H1 (cell line): ENCODE measurements at regions not wholly inside any gene's neighbourhood (a gene's known extent, or its start where the extent isn't known, plus 50 kb on each side); places are given as distances from the start of the nearest gene placed in this dataset.
A peak's percentile ranks its signal among the peaks of the same experiment; 100 is the strongest.

Experiments
- CTCF ChIA-PET: fragments of 300-600 bp; sonication (Branson Sonifier 250); formaldehyde crosslinking; loops from one replicate; lab custom pipeline; 2021; ENCODE audit not compliant: partially characterized antibody; lab: Charles Lee
- POLR2A ChIA-PET: fragments of 300-600 bp; sonication (Branson Sonifier 250); formaldehyde crosslinking; loops from one replicate; lab custom pipeline; 2021; ENCODE audit warnings: inconsistent platforms; ENCODE audit not compliant: partially characterized antibody; lab: Charles Lee
- DNase-seq, 2 experiments: peaks; one replicate each; pipeline versions ENCODE4 v3.0.0 to v3.0.0-alpha.2; 2010 to 2022; ENCODE audit warnings: low spot score in 2 of 2, low read depth in 1 of 2, mixed read lengths in 1 of 2
- FAIRE-seq: peaks from 2 replicates; lab custom pipeline; 2011; peaks lifted over from hg19 to GRCh38; lab: Jason Lieb, UNC
- H2AFZ ChIP-seq: 2 replicates; pipeline ENCODE4 v1.8.1; 2012; ENCODE audit warnings: low read length, inconsistent platforms
- H2AK5ac ChIP-seq: 2 replicates; pipeline ENCODE4 v1.6.1; 2013; ENCODE audit warnings: low read depth, low read length
- H2BK120ac ChIP-seq: replicated peaks from 2 replicates; pipeline ENCODE3; 2013; ENCODE audit warnings: low read depth, low read length, inconsistent platforms
- H2BK12ac ChIP-seq: 2 replicates; pipeline ENCODE4 v1.6.1; 2013; ENCODE audit warnings: low read depth, low read length
- H2BK15ac ChIP-seq: 2 replicates; pipeline ENCODE4 v1.6.1; 2013; ENCODE audit warnings: low read length
- H2BK20ac ChIP-seq: 2 replicates; pipeline ENCODE4 v1.6.1; 2013; ENCODE audit warnings: low read length
- H2BK5ac ChIP-seq: 2 replicates; pipeline ENCODE4 v1.6.1; 2013; ENCODE audit warnings: low read depth, low read length
- H3K14ac ChIP-seq: 2 replicates; pipeline ENCODE4 v1.6.1; 2013; ENCODE audit warnings: inconsistent platforms; ENCODE audit not compliant: insufficient read length
- H3K18ac ChIP-seq: 2 replicates; pipeline ENCODE4 v1.6.1; 2013; ENCODE audit warnings: low read length; ENCODE audit errors: extremely low read depth
- H3K23ac ChIP-seq: 2 replicates; pipeline ENCODE4 v1.6.1; 2013; ENCODE audit warnings: inconsistent platforms; ENCODE audit not compliant: insufficient read length
- H3K23me2 ChIP-seq: 2 replicates; pipeline ENCODE4 v1.6.1; 2013; ENCODE audit warnings: low read depth, low read length
- H3K27ac ChIP-seq: 2 replicates; pipeline ENCODE4 v1.6.1; 2011; ENCODE audit warnings: low read depth, low read length, inconsistent platforms
- H3K27me3 ChIP-seq, 4 experiments: replicated peaks in 1 of 4; 1 replicate in 1 of 4; 2 replicates in 3 of 4; pipeline versions ENCODE4 v1.6.1 to v1.8.1; 2011 to 2013; ENCODE audit warnings: low read length in 3 of 4, mild to moderate bottlenecking in 3 of 4, inconsistent platforms in 2 of 4, mixed read lengths in 2 of 4, moderate library complexity in 1 of 4; ENCODE audit not compliant: control insufficient read depth in 3 of 4, insufficient read depth in 3 of 4; ENCODE audit errors: extremely low read depth in 1 of 4
- H3K36me3 ChIP-seq, 4 experiments: 2 replicates each; pipeline versions ENCODE4 v1.6.1 to v1.8.1; 2011 to 2013; ENCODE audit warnings: mild to moderate bottlenecking in 4 of 4, low read length in 3 of 4, moderate library complexity in 2 of 4, control low read depth in 1 of 4, inconsistent platforms in 1 of 4; ENCODE audit not compliant: insufficient read depth in 4 of 4, control insufficient read depth in 2 of 4
- H3K4ac ChIP-seq: replicated peaks from 2 replicates; pipeline ENCODE3; 2013; ENCODE audit warnings: low read length, low read depth, mixed read lengths, inconsistent platforms; ENCODE audit not compliant: insufficient read length
- H3K4me1 ChIP-seq, 4 experiments: replicated peaks in 1 of 4; 1 replicate in 1 of 4; 2 replicates in 3 of 4; pipeline versions ENCODE4 v1.6.1 to v1.8.1; 2011 to 2013; ENCODE audit warnings: low read length in 3 of 4, inconsistent platforms in 2 of 4, mixed read lengths in 1 of 4; ENCODE audit not compliant: insufficient read depth in 4 of 4, control insufficient read depth in 3 of 4
- H3K4me2 ChIP-seq, 2 experiments: 2 replicates each; pipeline versions ENCODE4 v1.6.1 to v1.8.1; 2011 to 2013; ENCODE audit warnings: low read depth in 2 of 2, low read length in 2 of 2, control low read depth in 1 of 2, inconsistent platforms in 1 of 2, mild to moderate bottlenecking in 1 of 2; ENCODE audit not compliant: insufficient read depth in 1 of 2
- H3K4me3 ChIP-seq, 4 experiments: fragments of 200-600, 300-600 bp in 1 of 4; sonication (generic), shearing (Covaris generic), sonication (Bioruptor Twin) in 1 of 4; 2 replicates each; pipeline versions ENCODE4 v1.5.1 to v1.8.1; 2011 to 2016; ENCODE audit warnings: low read length in 4 of 4, low read depth in 3 of 4, control low read depth in 2 of 4, inconsistent platforms in 2 of 4, mild to moderate bottlenecking in 2 of 4, mixed read lengths in 1 of 4, moderate library complexity in 1 of 4; ENCODE audit not compliant: insufficient read depth in 2 of 4; ENCODE audit errors: extremely low read depth in 1 of 4
- H3K56ac ChIP-seq: replicated peaks from 2 replicates; pipeline ENCODE3; 2013; ENCODE audit warnings: low read depth, mild to moderate bottlenecking, mixed read lengths, low read length, inconsistent platforms; ENCODE audit not compliant: insufficient read length
- H3K79me1 ChIP-seq: 2 replicates; pipeline ENCODE4 v1.6.1; 2013; ENCODE audit warnings: low read depth, low read length, control low read depth
- H3K79me2 ChIP-seq, 2 experiments: 2 replicates each; pipeline versions ENCODE4 v1.6.1 to v1.8.1; 2012 to 2013; ENCODE audit warnings: low read length in 2 of 2, mild to moderate bottlenecking in 2 of 2, inconsistent platforms in 1 of 2; ENCODE audit not compliant: insufficient read depth in 2 of 2, control insufficient read depth in 1 of 2
- H3K9ac ChIP-seq, 4 experiments: replicated peaks in 1 of 4; 1 replicate in 1 of 4; 2 replicates in 3 of 4; pipeline versions ENCODE4 v1.6.1 to v1.8.1; 2011 to 2013; ENCODE audit warnings: low read depth in 3 of 4, low read length in 3 of 4, control low read depth in 2 of 4, mild to moderate bottlenecking in 2 of 4, moderate library complexity in 2 of 4, inconsistent platforms in 1 of 4; ENCODE audit errors: extremely low read depth in 1 of 4
- H3K9me3 ChIP-seq, 2 experiments: 2 replicates each; pipeline versions ENCODE4 v1.6.1 to v1.8.1; 2012 to 2013; ENCODE audit warnings: mild to moderate bottlenecking in 2 of 2, moderate library complexity in 2 of 2, control low read depth in 1 of 2, inconsistent platforms in 1 of 2, low read depth in 1 of 2, low read length in 1 of 2, mixed read lengths in 1 of 2; ENCODE audit not compliant: insufficient read depth in 2 of 2
- H4K20me1 ChIP-seq, 2 experiments: replicated peaks in 1 of 2; 2 replicates each; pipeline versions ENCODE3 to v1.8.1; 2011 to 2013; ENCODE audit warnings: inconsistent platforms in 2 of 2, low read length in 2 of 2, mild to moderate bottlenecking in 1 of 2; ENCODE audit not compliant: insufficient read depth in 2 of 2, control insufficient read depth in 1 of 2
- H4K5ac ChIP-seq: 2 replicates; pipeline ENCODE4 v1.6.1; 2013; ENCODE audit warnings: low read length, low read depth, mixed read lengths, inconsistent platforms; ENCODE audit not compliant: insufficient read length
- H4K8ac ChIP-seq: 2 replicates; pipeline ENCODE4 v1.8.0; 2013; ENCODE audit warnings: mild to moderate bottlenecking, moderate library complexity, low read length, inconsistent platforms; ENCODE audit not compliant: insufficient read depth; ENCODE audit errors: extremely low read depth
- H4K91ac ChIP-seq: replicated peaks from 2 replicates; pipeline ENCODE3; 2013; ENCODE audit warnings: low read length, mixed read lengths, inconsistent platforms; ENCODE audit not compliant: insufficient read length
- CTCF ChIP-seq, 3 experiments: IDR thresholded peaks; 1 replicate in 2 of 3; 2 replicates in 1 of 3; pipeline versions ENCODE4 v1.5.1 to v1.6.1; 2011; ENCODE audit warnings: low read length in 3 of 3, mild to moderate bottlenecking in 3 of 3, inconsistent platforms in 2 of 3, low read depth in 1 of 3, moderate library complexity in 1 of 3; ENCODE audit not compliant: insufficient read depth in 1 of 3; ENCODE audit errors: control extremely low read depth in 1 of 3
- EP300 ChIP-seq, 2 experiments: IDR thresholded peaks; 1 replicate in 1 of 2; 2 replicates in 1 of 2; pipeline ENCODE4 v1.6.1; 2011 to 2012; ENCODE audit warnings: low read depth in 2 of 2, low read length in 2 of 2, mild to moderate bottlenecking in 2 of 2, borderline replicate concordance in 1 of 2, inconsistent platforms in 1 of 2, moderate library complexity in 1 of 2
- FOSL1 ChIP-seq: IDR thresholded peaks from 2 replicates; pipeline ENCODE4 v1.6.1; 2011; ENCODE audit warnings: mild to moderate bottlenecking, low read depth, low read length, moderate library complexity; ENCODE audit not compliant: insufficient read depth
- KDM4A ChIP-seq: IDR thresholded peaks from one replicate; pipeline ENCODE4 v1.7.1; 2012; ENCODE audit warnings: low read depth, mild to moderate bottlenecking, moderate library complexity, low read length, inconsistent platforms; ENCODE audit not compliant: severe bottlenecking
- NANOG ChIP-seq: IDR thresholded peaks from 2 replicates; pipeline ENCODE4 v1.6.1; 2011; ENCODE audit warnings: low read length, low read depth, mild to moderate bottlenecking, inconsistent platforms; ENCODE audit not compliant: insufficient read depth, poor library complexity, severe bottlenecking
- PHF8 ChIP-seq: fragments of 200-600 bp; sonication (generic); conservative IDR thresholded peaks from 2 replicates; pipeline ENCODE4 v1.7.1; 2012; ENCODE audit warnings: low read depth, mild to moderate bottlenecking, inconsistent platforms, low read length, moderate library complexity
- RFX5 ChIP-seq: IDR thresholded peaks from 2 replicates; pipeline ENCODE4 v1.6.1; 2011; ENCODE audit warnings: low read depth, low read length, improper control_type of control experiment, borderline replicate concordance
- RNF2 ChIP-seq: fragments of 200-900, 300-1000 bp; sonication (generic); IDR thresholded peaks from 2 replicates; pipeline ENCODE4 v1.7.1; 2016; ENCODE audit warnings: borderline replicate concordance, low read depth, mild to moderate bottlenecking, antibody characterized with exemption, low read length; ENCODE audit not compliant: poor library complexity, severe bottlenecking; ENCODE audit errors: missing control alignments
- SP4 ChIP-seq: IDR thresholded peaks from 2 replicates; pipeline ENCODE4 v1.6.1; 2012; ENCODE audit warnings: low read length, inconsistent platforms
- TBP ChIP-seq: IDR thresholded peaks from 2 replicates; pipeline ENCODE4 v1.6.1; 2011; ENCODE audit warnings: low read depth, low read length, improper control_type of control experiment
- YY1 ChIP-seq: IDR thresholded peaks from 2 replicates; pipeline ENCODE4 v1.6.1; 2011; ENCODE audit warnings: low read depth, mild to moderate bottlenecking, low read length
- WGBS, 2 experiments: shearing (Covaris generic) in 1 of 2; methylation state at CpG; one replicate each; pipeline versions ENCODE4 v1.1.6 to v1.1.7; 2013 to 2015; ENCODE audit warnings: low lambda C conversion rate in 2 of 2, mixed read lengths in 2 of 2, inconsistent platforms in 1 of 2, low coverage in 1 of 2, missing lambda C conversion rate in 1 of 2; ENCODE audit not compliant: insufficient replicate concordance in 2 of 2, insufficient coverage in 1 of 2, insufficient read length in 1 of 2; ENCODE audit errors: extremely low coverage in 1 of 2, missing lambda C conversion rate in 1 of 2; 5-methylcytosine and 5-hydroxymethylcytosine counted together

- 91 to 100% methylated on average over 1 to 4 of the region's 4 CpGs for WGBS, 2 experiments
- Histone ChIP-seq H3K56ac (no peak overlapping the region), H3K4me3 (no peak overlapping the region), H3K4me2 (no peak overlapping the region), H2BK20ac (no peak overlapping the region), H4K20me1 (no peaks in the 10 kb centered on the region), H2BK15ac (no peak overlapping the region), H3K18ac (no peak overlapping the region), H3K23me2 (no peaks in the 10 kb centered on the region; the same call in 1 of the 2 replicates), H3K79me1 (no peaks in the 10 kb centered on the region), H3K4ac (no peak overlapping the region), H2AFZ (no peak overlapping the region), H2BK120ac (no peak overlapping the region), H3K79me2 (no peaks in the 10 kb centered on the region), H3K4me1 (peaks cover 0 to 10% (median 4%) of the 10 kb centered on the region in 4 experiments; a peak in 5 of 7 replicates), H2BK5ac (no peak overlapping the region), H4K5ac (no peak overlapping the region), H3K9me3 (no peaks in the 10 kb centered on the region), H2AK5ac (no peak overlapping the region), H3K27me3 (no peaks in the 10 kb centered on the region), H3K14ac (no peak overlapping the region), H4K8ac (no peak overlapping the region), H4K91ac (no peak overlapping the region), H3K9ac (no peak overlapping the region), H3K36me3 (no peaks in the 10 kb centered on the region), H3K27ac (no peak overlapping the region), H2BK12ac (0 out of 2 replicates have a peak overlapping the region, but pooled peaks have one; percentile 7), H3K23ac (no peak overlapping the region)
- FAIRE-seq: no peak
- ChIA-PET POLR2A (no interaction called here), CTCF (interaction anchor here (1.2 to 2.9 kb wide), 3 partner anchors 15 to 75 kb away, joined by 3 to 7 read pairs (median 6); no protein-coding TSS in a partner anchor)
- no peak for DNase-seq
- TF ChIP-seq CTCF (IDR thresholded peaks at IDR 0.05; ENCODE audit: control extremely low read depth in 1 of 3, insufficient read depth in 1 of 3, low read depth in 1 of 3, low read length in 3 of 3) (no peak), PHF8 (no peak), KDM4A (no peak), RNF2 (no peak), YY1 (no peak), NANOG (no peak), SP4 (no peak), TBP (no peak), FOSL1 (no peak), EP300 (IDR thresholded peaks at IDR 0.05; ENCODE audit: borderline replicate concordance in 1 of 2, low read depth in 2 of 2, low read length in 2 of 2) (no peak), RFX5 (no peak)
Observed at GRCh38 chr1:115544131-115544530, 97.6 kb upstream of the VANGL1 start.
